ENCODE measurements at regions not wholly inside any gene's neighbourhood (a gene's known extent, or its start where the extent isn't known, plus 50 kb on each side); places are given as distances from the start of the nearest gene placed in this dataset.

DNA sequence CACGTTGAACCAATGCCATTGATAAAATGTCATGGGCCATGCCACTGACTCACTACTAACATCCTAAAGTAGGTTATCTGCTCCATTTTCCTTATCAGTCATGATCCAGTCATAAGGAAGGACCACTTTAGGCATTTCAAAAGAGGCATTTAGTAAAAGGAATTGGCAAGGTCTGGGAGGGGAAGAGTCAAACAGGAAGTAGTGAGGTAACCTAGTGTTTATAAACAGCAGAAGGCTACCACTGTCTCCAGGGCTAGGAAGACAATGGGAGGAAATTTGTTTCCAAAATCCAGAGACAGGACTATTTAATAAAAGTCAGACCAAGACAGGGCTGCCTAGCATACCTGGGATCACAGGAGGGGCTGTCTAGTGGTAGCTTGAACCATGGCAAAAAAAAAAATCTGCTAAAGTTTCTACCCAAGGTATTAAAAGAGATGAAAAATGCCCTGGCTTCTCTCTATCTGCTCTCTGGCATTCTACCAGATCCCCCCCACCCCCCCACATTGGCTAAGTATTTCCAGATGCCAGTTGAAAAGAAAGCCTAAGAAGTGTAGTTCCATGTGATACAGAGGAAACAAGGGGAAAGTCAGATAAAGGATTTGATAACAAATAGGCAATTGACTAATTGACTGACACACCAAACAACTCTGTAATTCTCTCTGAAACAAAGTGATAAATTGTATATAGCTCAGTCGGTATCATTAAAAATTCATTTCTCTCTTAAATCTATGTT, 50.4 kb upstream of the C11orf87 start:
- intact Hi-C loops (cut with micrococcal nuclease), result no loop called here
- no TSS peak for BruUV-seq (replicated peaks)
- Histone ChIP-seq H3K9me2 (ENCODE audit: insufficient read depth) (no peaks in the 10 kb centered on the region), H3K4me1 (ENCODE audit: control insufficient read depth in 1 of 2, insufficient read depth in 2 of 2, low read length in 2 of 2) (no peaks in the 10 kb centered on the region), H3K36me3 (ENCODE audit: control insufficient read depth in 1 of 2, insufficient read depth in 2 of 2, low read length in 2 of 2) (no peaks in the 10 kb centered on the region), H3K9ac (ENCODE audit: low read length) (no peak overlapping the region), H4K20me1 (ENCODE audit: insufficient read depth) (no peaks in the 10 kb centered on the region), H3K27ac (ENCODE audit: low read depth, low read length) (no peak overlapping the region), H3K4me2 (ENCODE audit: low read length) (no peak overlapping the region), H3K79me2 (ENCODE audit: insufficient read depth, low read length) (no peaks in the 10 kb centered on the region), H3K27me3 (ENCODE audit: insufficient read depth, low read length) (no peaks in the 10 kb centered on the region), H2AFZ (ENCODE audit: low read depth, low read length, poor library complexity, severe bottlenecking) (no peak overlapping the region), H3K4me3 (replicated peaks in 1 of 2; ENCODE audit: low read depth in 1 of 2, low read length in 2 of 2) (no peak overlapping the region), H3K9me3 (ENCODE audit: control insufficient read depth in 1 of 2, insufficient read depth in 1 of 2, low read depth in 1 of 2, low read length in 2 of 2) (0 out of 4 replicates have a peak, but pooled peaks cover 0 to 4% of the 10 kb centered on the region in 2 experiments)
- no peak for ATAC-seq
- no peak for TF ChIP-seq YY1 (IDR thresholded peaks at IDR 0.05; ENCODE audit: extremely low read depth, insufficient replicate concordance, low read depth, low read length)
- TF ChIP-seq POLR2AphosphoS5 (IDR thresholded peaks at IDR 0.05; ENCODE audit: low read depth, low read length), result no peak
- no peak for TF ChIP-seq ZFX (IDR thresholded peaks at IDR 0.05)
- no peak for TF ChIP-seq RAD21 (IDR thresholded peaks at IDR 0.05; ENCODE audit: low read depth)
- no peak for TF ChIP-seq ELF1 (IDR thresholded peaks at IDR 0.05; ENCODE audit: borderline replicate concordance, low read depth)
- no peak for TF ChIP-seq EZH2phosphoT487 (IDR thresholded peaks at IDR 0.05; ENCODE audit: borderline replicate concordance)
- no peak for TF ChIP-seq EGR1 (IDR thresholded peaks at IDR 0.05; ENCODE audit: low read depth)
- TF ChIP-seq, protein P1, sequence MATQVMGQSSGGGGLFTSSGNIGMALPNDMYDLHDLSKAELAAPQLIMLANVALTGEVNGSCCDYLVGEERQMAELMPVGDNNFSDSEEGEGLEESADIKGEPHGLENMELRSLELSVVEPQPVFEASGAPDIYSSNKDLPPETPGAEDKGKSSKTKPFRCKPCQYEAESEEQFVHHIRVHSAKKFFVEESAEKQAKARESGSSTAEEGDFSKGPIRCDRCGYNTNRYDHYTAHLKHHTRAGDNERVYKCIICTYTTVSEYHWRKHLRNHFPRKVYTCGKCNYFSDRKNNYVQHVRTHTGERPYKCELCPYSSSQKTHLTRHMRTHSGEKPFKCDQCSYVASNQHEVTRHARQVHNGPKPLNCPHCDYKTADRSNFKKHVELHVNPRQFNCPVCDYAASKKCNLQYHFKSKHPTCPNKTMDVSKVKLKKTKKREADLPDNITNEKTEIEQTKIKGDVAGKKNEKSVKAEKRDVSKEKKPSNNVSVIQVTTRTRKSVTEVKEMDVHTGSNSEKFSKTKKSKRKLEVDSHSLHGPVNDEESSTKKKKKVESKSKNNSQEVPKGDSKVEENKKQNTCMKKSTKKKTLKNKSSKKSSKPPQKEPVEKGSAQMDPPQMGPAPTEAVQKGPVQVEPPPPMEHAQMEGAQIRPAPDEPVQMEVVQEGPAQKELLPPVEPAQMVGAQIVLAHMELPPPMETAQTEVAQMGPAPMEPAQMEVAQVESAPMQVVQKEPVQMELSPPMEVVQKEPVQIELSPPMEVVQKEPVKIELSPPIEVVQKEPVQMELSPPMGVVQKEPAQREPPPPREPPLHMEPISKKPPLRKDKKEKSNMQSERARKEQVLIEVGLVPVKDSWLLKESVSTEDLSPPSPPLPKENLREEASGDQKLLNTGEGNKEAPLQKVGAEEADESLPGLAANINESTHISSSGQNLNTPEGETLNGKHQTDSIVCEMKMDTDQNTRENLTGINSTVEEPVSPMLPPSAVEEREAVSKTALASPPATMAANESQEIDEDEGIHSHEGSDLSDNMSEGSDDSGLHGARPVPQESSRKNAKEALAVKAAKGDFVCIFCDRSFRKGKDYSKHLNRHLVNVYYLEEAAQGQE (IDR thresholded peaks at IDR 0.05; ENCODE audit: low read depth), result no peak
- TF ChIP-seq SRF (IDR thresholded peaks at IDR 0.05; ENCODE audit: low read depth), result no peak
- TF ChIP-seq, protein P2, sequence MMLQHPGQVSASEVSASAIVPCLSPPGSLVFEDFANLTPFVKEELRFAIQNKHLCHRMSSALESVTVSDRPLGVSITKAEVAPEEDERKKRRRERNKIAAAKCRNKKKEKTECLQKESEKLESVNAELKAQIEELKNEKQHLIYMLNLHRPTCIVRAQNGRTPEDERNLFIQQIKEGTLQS (IDR thresholded peaks at IDR 0.05), result no peak
- no peak for TF ChIP-seq FOSL1 (IDR thresholded peaks at IDR 0.05; ENCODE audit: low read depth)
- ChIA-PET RAD21 (ENCODE audit: low non-redundant PET in 1 of 2, low total read pairs in 2 of 2, uncharacterized antibody in 2 of 2, unreplicated experiment in 2 of 2) (no interaction called here), CTCF (interaction anchor here (0.8 kb wide), 1 partner anchor 107 kb away, joined by 4 read pairs; no protein-coding TSS in a partner anchor), POLR2A (no interaction called here)
- DNase-seq (ENCODE audit: low read depth, low spot score), result no peak
